HG02623 (cell line): ENCODE measurements at regions not wholly inside any gene's neighbourhood (a gene's known extent, or its start where the extent isn't known, plus 50 kb on each side); places are given as distances from the start of the nearest gene placed in this dataset.
A peak's percentile ranks its signal among the peaks of the same experiment; 100 is the strongest.

Experiments
- ATAC-seq: cut with Tn5 transposase; IDR thresholded peaks from one replicate; pipeline ENCODE4 v1.9.1; 2021; ENCODE audit warnings: moderate library complexity; ENCODE audit not compliant: unreplicated experiment

GRCh38 chr18:29629493-29630036 lies 1413.0 kb downstream of the DSC3 start:
- no peak for ATAC-seq

GRCh38 chr18:29626094-29626493 lies 1416.4 kb downstream of the DSC3 start:
- ATAC-seq = no peak

GRCh38 chr18:29616867-29617266 lies 1425.7 kb downstream of the DSC3 start:
- no peak for ATAC-seq

- ATAC-seq = no peak
Measured at GRCh38 chr18:29608982-29609381, 1432.1 kb upstream of the CDH2 start.

GRCh38 chr18:29605365-29605764 lies 1428.4 kb upstream of the CDH2 start:
- ATAC-seq = no peak

- ATAC-seq = no peak
Measured at GRCh38 chr18:29596959-29597358, 1420.0 kb upstream of the CDH2 start.

- ATAC-seq = no peak
Measured at GRCh38 chr18:29594493-29594892, 1417.6 kb upstream of the CDH2 start.

- no peak for ATAC-seq
Measured at GRCh38 chr18:29588446-29589100, 1411.6 kb upstream of the CDH2 start.

GRCh38 chr18:29586210-29586609 lies 1409.3 kb upstream of the CDH2 start:
- no peak for ATAC-seq

GRCh38 chr18:29560270-29560669 lies 1383.3 kb upstream of the CDH2 start:
- ATAC-seq = peak; percentile 98

GRCh38 chr18:29556070-29556469 lies 1379.1 kb upstream of the CDH2 start:
- no peak for ATAC-seq

- ATAC-seq = no peak
Measured at GRCh38 chr18:29549759-29550158, 1372.8 kb upstream of the CDH2 start.

GRCh38 chr18:29547626-29548025 lies 1370.7 kb upstream of the CDH2 start:
- no peak for ATAC-seq

- ATAC-seq = no peak
Measured at GRCh38 chr18:29540548-29540947, 1363.6 kb upstream of the CDH2 start.

- no peak for ATAC-seq
Measured at GRCh38 chr18:29531746-29532145, 1354.8 kb upstream of the CDH2 start.

- ATAC-seq = no peak
Measured at GRCh38 chr18:29523371-29523770, 1346.4 kb upstream of the CDH2 start.

GRCh38 chr18:29512761-29513160 lies 1335.8 kb upstream of the CDH2 start:
- no peak for ATAC-seq

- no peak for ATAC-seq
Measured at GRCh38 chr18:29512203-29512602, 1335.3 kb upstream of the CDH2 start.

GRCh38 chr18:29501952-29502351 lies 1325.0 kb upstream of the CDH2 start:
- no peak for ATAC-seq

GRCh38 chr18:29496152-29496680 lies 1319.3 kb upstream of the CDH2 start:
- no peak for ATAC-seq

- ATAC-seq = no peak
Measured at GRCh38 chr18:29494371-29494770, 1317.4 kb upstream of the CDH2 start.

GRCh38 chr18:29491907-29492306 lies 1315.0 kb upstream of the CDH2 start:
- ATAC-seq = no peak

- ATAC-seq = no peak
Measured at GRCh38 chr18:29488617-29489016, 1311.7 kb upstream of the CDH2 start.
